OCI-LY3 (cell line): ENCODE measurements at regions not wholly inside any gene's neighbourhood (a gene's known extent, or its start where the extent isn't known, plus 50 kb on each side); places are given as distances from the start of the nearest gene placed in this dataset.

Source experiments
- H2AFZ ChIP-seq: fragments of 200-600, 300-600 bp; shearing (Covaris generic); 2 replicates; pipeline ENCODE4 v1.6.0; 2014; ENCODE audit warnings: antibody characterized with exemption, low read depth, low read length
- H3K27ac ChIP-seq: fragments of 200-600, 300-600 bp; sonication (generic); 2 replicates; pipeline ENCODE4 v1.5.1; 2014; ENCODE audit warnings: mild to moderate bottlenecking, low read length, moderate library complexity, mixed read lengths
- H3K27me3 ChIP-seq: fragments of 200-600, 300-600 bp; sonication (generic); 2 replicates; pipeline ENCODE4 v1.6.1; 2014; ENCODE audit warnings: low read depth, low read length, mixed read lengths
- H3K36me3 ChIP-seq: fragments of 200-600, 300-600 bp; sonication (generic); replicated peaks from 2 replicates; pipeline ENCODE3; 2014; ENCODE audit warnings: low read depth, low read length, mixed read lengths
- H3K4me1 ChIP-seq: fragments of 300-600, 200-600 bp; sonication (generic); 2 replicates; pipeline ENCODE4 v1.6.1; 2014; ENCODE audit warnings: low read length, mixed read lengths
- H3K4me2 ChIP-seq: fragments of 200-600, 300-600 bp; sonication (generic); 2 replicates; pipeline ENCODE4 v1.6.1; 2014; ENCODE audit warnings: low read length, mixed read lengths
- H3K4me3 ChIP-seq: fragments of 300-600, 200-600 bp; sonication (generic); 2 replicates; pipeline ENCODE4 v1.5.1; 2014; ENCODE audit warnings: antibody characterized with exemption, mild to moderate bottlenecking, low read length, moderate library complexity
- H3K79me2 ChIP-seq: fragments of 300-600, 200-600 bp; shearing (Covaris generic); 2 replicates; pipeline ENCODE4 v1.6.1; 2014; ENCODE audit warnings: mild to moderate bottlenecking, low read length, mixed read lengths
- H3K9ac ChIP-seq: fragments of 300-600, 200-600 bp; shearing (Covaris generic); 2 replicates; pipeline ENCODE4 v1.6.0; 2014; ENCODE audit warnings: mild to moderate bottlenecking, low read length, moderate library complexity
- H3K9me3 ChIP-seq: fragments of 200-600, 300-600 bp; shearing (Covaris generic); 2 replicates; pipeline ENCODE4 v1.6.1; 2014; ENCODE audit warnings: low read length, mixed read lengths; ENCODE audit not compliant: insufficient read depth
- H4K20me1 ChIP-seq: fragments of 200-600, 300-600 bp; sonication (generic); 2 replicates; pipeline ENCODE4 v1.6.1; 2016; ENCODE audit warnings: low read length, mixed read lengths; ENCODE audit not compliant: insufficient read depth
- CTCF ChIP-seq: fragments of 200-600, 300-600 bp; sonication (generic); IDR thresholded peaks from 2 replicates; pipeline ENCODE4 v1.5.1; 2014; ENCODE audit warnings: antibody characterized with exemption, low read length, low read depth
- EZH2phosphoT487 ChIP-seq: fragments of 200-600 bp; shearing (Covaris generic); IDR thresholded peaks from 2 replicates; pipeline ENCODE4 v1.6.1; 2018; ENCODE audit warnings: antibody characterized with exemption, mixed run types, low read depth

GRCh38 chr7:126040114-126041045, 1110.8 kb upstream of the POT1 start:
- H3K9ac ChIP-seq, result no peak overlapping the region
- no peak overlapping the region for H2AFZ ChIP-seq
- no peaks in the 10 kb centered on the region for H3K9me3 ChIP-seq
- TF ChIP-seq EZH2phosphoT487 (no peak), CTCF (no peak)
- H3K4me2 ChIP-seq, result no peak overlapping the region
- no peaks in the 10 kb centered on the region for H3K4me1 ChIP-seq
- no peaks in the 10 kb centered on the region for H3K27me3 ChIP-seq
- no peaks in the 10 kb centered on the region for H4K20me1 ChIP-seq
- H3K36me3 ChIP-seq, result no peaks in the 10 kb centered on the region
- H3K4me3 ChIP-seq, result no peak overlapping the region
- no peak overlapping the region for H3K27ac ChIP-seq
- H3K79me2 ChIP-seq, result no peaks in the 10 kb centered on the region

GRCh38 chr7:126026421-126027088, 1096.9 kb upstream of the POT1 start:
- no peak overlapping the region for H3K4me2 ChIP-seq
- H3K27ac ChIP-seq, result no peak overlapping the region
- no peaks in the 10 kb centered on the region for H3K36me3 ChIP-seq
- no peaks in the 10 kb centered on the region for H3K79me2 ChIP-seq
- H3K9me3 ChIP-seq, result no peaks in the 10 kb centered on the region
- H4K20me1 ChIP-seq, result no peaks in the 10 kb centered on the region
- H3K4me3 ChIP-seq, result no peak overlapping the region
- H3K27me3 ChIP-seq, result no peaks in the 10 kb centered on the region
- H2AFZ ChIP-seq, result 0 out of 2 replicates have a peak overlapping the region, but pooled peaks have one; percentile 23
- H3K9ac ChIP-seq, result no peak overlapping the region
- TF ChIP-seq EZH2phosphoT487 (no peak), CTCF (no peak)
- no peaks in the 10 kb centered on the region for H3K4me1 ChIP-seq

GRCh38 chr7:126022452-126022851, 1092.8 kb upstream of the POT1 start:
- Histone ChIP-seq H3K27ac (no peak overlapping the region), H3K27me3 (no peaks in the 10 kb centered on the region), H3K9me3 (no peaks in the 10 kb centered on the region), H2AFZ (no peak overlapping the region), H3K36me3 (no peaks in the 10 kb centered on the region), H3K9ac (no peak overlapping the region), H3K4me2 (no peak overlapping the region), H4K20me1 (no peaks in the 10 kb centered on the region), H3K4me1 (no peaks in the 10 kb centered on the region), H3K4me3 (no peak overlapping the region), H3K79me2 (no peaks in the 10 kb centered on the region)
- TF ChIP-seq EZH2phosphoT487, result no peak

- no peaks in the 10 kb centered on the region for H3K36me3 ChIP-seq
- no peaks in the 10 kb centered on the region for H4K20me1 ChIP-seq
- TF ChIP-seq CTCF (no peak), EZH2phosphoT487 (no peak)
- no peak overlapping the region for H3K4me3 ChIP-seq
- H3K4me1 ChIP-seq, result no peaks in the 10 kb centered on the region
- H3K9ac ChIP-seq, result no peak overlapping the region
- H2AFZ ChIP-seq, result no peak overlapping the region
- no peaks in the 10 kb centered on the region for H3K79me2 ChIP-seq
- H3K27ac ChIP-seq, result no peak overlapping the region
- no peaks in the 10 kb centered on the region for H3K27me3 ChIP-seq
- no peak overlapping the region for H3K4me2 ChIP-seq
- no peaks in the 10 kb centered on the region for H3K9me3 ChIP-seq
These were observed 1087.1 kb upstream of the POT1 start for GRCh38 chr7:126016722-126017121.
